Fibroblast of lung (primary cell): ENCODE measurements at regions not wholly inside any gene's neighbourhood (a gene's known extent, or its start where the extent isn't known, plus 50 kb on each side); places are given as distances from the start of the nearest gene placed in this dataset.

Source experiments
- CTCF ChIP-seq, 2 donors: IDR thresholded peaks in 1 of 2; conservative IDR thresholded peaks in 1 of 2; 1 replicate in 1 of 2; 2 replicates in 1 of 2; pipeline ENCODE4 v1.5.1; 2011 to 2012; ENCODE audit warnings: low read length in 2 of 2, control low read depth in 1 of 2, inconsistent platforms in 1 of 2, low read depth in 1 of 2, mild to moderate bottlenecking in 1 of 2
- EZH2 ChIP-seq: IDR thresholded peaks from 2 replicates; pipeline ENCODE4 v1.5.1; 2012; ENCODE audit warnings: low read length, control low read depth, mild to moderate bottlenecking; ENCODE audit errors: missing control alignments

GRCh38 chr10:111523016-111523415 lies 446.2 kb downstream of the ADRA2A start:
- TF ChIP-seq CTCF (conservative IDR thresholded peaks at IDR 0.05 in 1 of 2, IDR thresholded peaks at IDR 0.05 in 1 of 2; ENCODE audit: low read depth in 1 of 2, low read length in 2 of 2) = no peak
- TF ChIP-seq EZH2 = no peak
